Endothelial cell of umbilical vein (primary cell): ENCODE measurements at regions not wholly inside any gene's neighbourhood (a gene's known extent, or its start where the extent isn't known, plus 50 kb on each side); places are given as distances from the start of the nearest gene placed in this dataset.

Experiments used
- BruUV-seq: library from RNA; stranded (reverse); fragments of 400-500 nt; replicated peaks from 2 replicates; lab custom pipeline; 2021; lab: Mats Ljungman, UMichigan
- CTCF ChIA-PET: fragments of 300-600, 350-600 bp; sonication (Branson Sonifier 250); formaldehyde crosslinking; loops from one replicate; lab custom pipeline; 2021; ENCODE audit warnings: antibody characterized with exemption, inconsistent platforms; lab: Charles Lee
- POLR2A ChIA-PET: fragments of 300-600, 350-600 bp; sonication (Branson Sonifier 250); formaldehyde crosslinking; loops from one replicate; lab custom pipeline; 2021; ENCODE audit warnings: antibody characterized with exemption, inconsistent platforms; lab: Charles Lee
- DNase-seq: peaks from one replicate; pipeline ENCODE4 v3.0.0-alpha.2; 2011; ENCODE audit warnings: low read depth, low spot score
- FAIRE-seq: peaks from 2 replicates; lab custom pipeline; 2011; peaks lifted over from hg19 to GRCh38; lab: Jason Lieb, UNC
- H2AFZ ChIP-seq: 2 replicates; pipeline ENCODE4 v1.6.0; 2012; ENCODE audit warnings: low read depth, low read length, control low read depth, inconsistent platforms
- H3K27ac ChIP-seq: 2 replicates; pipeline ENCODE4 v1.5.1; 2011; ENCODE audit warnings: low read depth, mild to moderate bottlenecking, control low read depth, low read length, moderate library complexity; ENCODE audit not compliant: insufficient read depth
- H3K27me3 ChIP-seq, 2 experiments: 2 replicates each; pipeline versions ENCODE4 v1.6.0 to v1.6.1; 2011; ENCODE audit warnings: low read length in 2 of 2, mixed read lengths in 1 of 2; ENCODE audit not compliant: control insufficient read depth in 2 of 2, insufficient read depth in 2 of 2
- H3K36me3 ChIP-seq, 2 experiments: 2 replicates in 1 of 2; 3 replicates in 1 of 2; pipeline ENCODE4 v1.5.1; 2011; ENCODE audit warnings: low read length in 2 of 2, mild to moderate bottlenecking in 1 of 2, moderate library complexity in 1 of 2; ENCODE audit not compliant: control insufficient read depth in 2 of 2, insufficient read depth in 2 of 2; ENCODE audit errors: extremely low read depth in 1 of 2
- H3K4me1 ChIP-seq: 3 replicates; pipeline ENCODE4 v1.5.1; 2011; ENCODE audit warnings: mild to moderate bottlenecking, low read length; ENCODE audit not compliant: control insufficient read depth, insufficient read depth; ENCODE audit errors: extremely low read depth
- H3K4me2 ChIP-seq: 2 replicates; pipeline ENCODE4 v1.6.1; 2011; ENCODE audit warnings: low read length, control low read depth, mixed read lengths; ENCODE audit not compliant: insufficient read depth
- H3K4me3 ChIP-seq, 3 experiments: fragments of 200-600 bp in 1 of 3; sonication (generic), shearing (Covaris generic) in 1 of 3; replicated peaks in 1 of 3; 2 replicates each; pipeline ENCODE4 v1.5.1; 2011 to 2016; ENCODE audit warnings: control low read depth in 3 of 3, low read length in 3 of 3, mild to moderate bottlenecking in 2 of 3, inconsistent platforms in 1 of 3, low read depth in 1 of 3, moderate library complexity in 1 of 3; ENCODE audit not compliant: insufficient read depth in 1 of 3
- H3K79me2 ChIP-seq: 2 replicates; pipeline ENCODE4 v1.6.0; 2012; ENCODE audit warnings: low read length, inconsistent platforms; ENCODE audit not compliant: control insufficient read depth, insufficient read depth
- H3K9ac ChIP-seq: replicated peaks from 2 replicates; pipeline ENCODE3; 2011; ENCODE audit warnings: low read length, control low read depth; ENCODE audit not compliant: insufficient read depth; ENCODE audit errors: extremely low read depth
- H3K9me1 ChIP-seq: replicated peaks from 3 replicates; pipeline ENCODE4 v1.6.0; 2011; ENCODE audit warnings: mild to moderate bottlenecking, low read length; ENCODE audit not compliant: control insufficient read depth, insufficient read depth; ENCODE audit errors: extremely low read depth
- H3K9me3 ChIP-seq: replicated peaks from 2 replicates; pipeline ENCODE4 v1.5.1; 2012; ENCODE audit warnings: low read length, inconsistent platforms; ENCODE audit not compliant: control insufficient read depth, insufficient read depth
- H4K20me1 ChIP-seq: replicated peaks from 2 replicates; pipeline ENCODE3; 2011; ENCODE audit warnings: mild to moderate bottlenecking, low read length; ENCODE audit not compliant: control insufficient read depth, insufficient read depth; ENCODE audit errors: extremely low read depth
- EZH2 ChIP-seq: IDR thresholded peaks from 2 replicates; pipeline ENCODE4 v1.6.1; 2012; ENCODE audit warnings: borderline replicate concordance, low read depth, mild to moderate bottlenecking, moderate library complexity, low read length, inconsistent platforms; ENCODE audit not compliant: severe bottlenecking
- FOS ChIP-seq: IDR thresholded peaks from 2 replicates; pipeline ENCODE4 v1.6.1; 2011; ENCODE audit warnings: mild to moderate bottlenecking, low read length, moderate library complexity, borderline replicate concordance; ENCODE audit not compliant: insufficient read depth
- GATA2 ChIP-seq: IDR thresholded peaks from 2 replicates; pipeline ENCODE4 v1.7.0; 2011; ENCODE audit warnings: low read depth, mild to moderate bottlenecking, moderate library complexity, mixed read lengths, low read length; ENCODE audit not compliant: insufficient read length, insufficient read depth
- JUN ChIP-seq: IDR thresholded peaks from 2 replicates; pipeline ENCODE4 v1.6.1; 2011; ENCODE audit warnings: borderline replicate concordance, low read depth; ENCODE audit not compliant: insufficient read length, insufficient read depth
- MYC ChIP-seq: IDR thresholded peaks from one replicate; pipeline ENCODE4 v1.6.1; 2011; ENCODE audit warnings: mild to moderate bottlenecking, low read depth, low read length
- POLR2AphosphoS5 ChIP-seq: IDR thresholded peaks from 2 replicates; pipeline ENCODE4 v1.6.1; 2012; ENCODE audit warnings: low read depth, mild to moderate bottlenecking, control low read depth, low read length, moderate library complexity; ENCODE audit not compliant: insufficient read depth
- dilution Hi-C: fragments of 300-500 bp; cut with MboI; formaldehyde crosslinking; loops from one replicate; pipeline ENCODE4 v1.15.0; 2019; ENCODE audit warnings: low sequenced_read_pairs; ENCODE audit not compliant: extremely low pct_ligation_motif_present
- intact Hi-C: fragments of 100-400 bp; cut with micrococcal nuclease; formaldehyde crosslinking; loops from one replicate; pipeline ENCODE4 v1.10.0; 2022
- TF ChIP-seq, protein P1 (sequence below): IDR thresholded peaks from 2 replicates; pipeline ENCODE4 v1.6.1; 2011; ENCODE audit not compliant: insufficient read depth, insufficient read length

DNA sequence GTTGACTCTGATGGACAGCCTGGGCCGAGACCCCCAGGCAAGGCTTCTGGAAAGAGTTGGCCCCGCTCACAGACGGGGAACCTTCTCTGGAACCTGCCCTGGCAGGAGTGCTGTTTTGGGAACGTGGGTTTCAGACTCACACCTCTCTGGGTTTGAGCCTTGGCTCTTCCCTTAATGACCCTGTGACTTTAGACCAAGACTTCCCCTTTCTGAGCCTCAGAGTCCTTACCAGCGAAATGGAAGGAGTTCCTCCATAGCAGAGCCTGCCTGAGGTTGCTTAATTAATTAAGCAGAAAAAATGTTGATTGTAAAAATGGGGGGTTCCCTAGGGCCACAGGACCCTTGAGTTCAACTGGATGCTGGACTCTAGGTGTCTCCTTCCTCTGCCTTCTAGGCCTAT is 408.2 kb downstream of the SEC14L1 start:
- no TSS peak for BruUV-seq
- CTCF ChIA-PET: no interaction called here
- FAIRE-seq: no peak

GRCh38 chr17:77549726-77550366 is 408.7 kb upstream of the TNRC6C start:
- H3K9ac ChIP-seq: no peak overlapping the region
- H4K20me1 ChIP-seq: no peaks in the 10 kb centered on the region
- H3K36me3 ChIP-seq: no peaks in the 10 kb centered on the region
- no peak overlapping the region for H2AFZ ChIP-seq
- intact Hi-C loops: no loop called here
- H3K4me1 ChIP-seq: no peaks in the 10 kb centered on the region
- no peak for TF ChIP-seq FOS
- TF ChIP-seq GATA2: no peak
- TF ChIP-seq, protein P1, sequence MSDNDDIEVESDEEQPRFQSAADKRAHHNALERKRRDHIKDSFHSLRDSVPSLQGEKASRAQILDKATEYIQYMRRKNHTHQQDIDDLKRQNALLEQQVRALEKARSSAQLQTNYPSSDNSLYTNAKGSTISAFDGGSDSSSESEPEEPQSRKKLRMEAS: no peak
- no peak for TF ChIP-seq JUN
- TF ChIP-seq POLR2AphosphoS5: no peak
- TF ChIP-seq EZH2: no peak
- DNase-seq (no peak), FAIRE-seq (no peak)
- CTCF ChIA-PET: no interaction called here
- no peak overlapping the region for H3K4me3 ChIP-seq
- dilution Hi-C loops: no loop called here
- H3K9me1 ChIP-seq: no peaks in the 10 kb centered on the region
- BruUV-seq: no TSS peak
- H3K27me3 ChIP-seq: peaks cover under 1 to 11% of the 10 kb centered on the region in 2 experiments
- no peaks in the 10 kb centered on the region for H3K9me3 ChIP-seq
- H3K4me2 ChIP-seq: no peak overlapping the region
- POLR2A ChIA-PET: no interaction called here
- H3K27ac ChIP-seq: no peak overlapping the region
- H3K79me2 ChIP-seq: no peaks in the 10 kb centered on the region

More for the DNA sequence above, 408.2 kb downstream of the SEC14L1 start:
- H3K4me1 ChIP-seq: no peaks in the 10 kb centered on the region
- H3K4me2 ChIP-seq: no peak overlapping the region
- H3K9me3 ChIP-seq: no peaks in the 10 kb centered on the region
- no peak for DNase-seq
- H3K79me2 ChIP-seq: no peaks in the 10 kb centered on the region
- no peaks in the 10 kb centered on the region for H4K20me1 ChIP-seq
- no peak overlapping the region for H3K4me3 ChIP-seq
- no peak overlapping the region for H3K9ac ChIP-seq
- H3K36me3 ChIP-seq: no peaks in the 10 kb centered on the region
- TF ChIP-seq FOS (no peak), EZH2 (no peak), MYC (no peak), GATA2 (no peak), POLR2AphosphoS5 (no peak)
- TF ChIP-seq, protein P1: no peak
- no peak overlapping the region for H2AFZ ChIP-seq
- intact Hi-C loops (no loop called here), dilution Hi-C loops (no loop called here)
- no peaks in the 10 kb centered on the region for H3K9me1 ChIP-seq
- H3K27ac ChIP-seq: no peak overlapping the region
- POLR2A ChIA-PET: no interaction called here
- H3K27me3 ChIP-seq: peaks cover 9 to 20% of the 10 kb centered on the region in 2 experiments
